Right lobe of liver (tissue), 6 donors: ENCODE measurements at regions not wholly inside any gene's neighbourhood (a gene's known extent, or its start where the extent isn't known, plus 50 kb on each side); places are given as distances from the start of the nearest gene placed in this dataset.

Source experiments
- ATAC-seq, 4 donors: fragments of 200-7000 bp; cut with Tn5 transposase; one replicate each; pipeline ENCODE4 v1.9.1; 2020; ENCODE audit warnings: mild to moderate bottlenecking in 4 of 4, moderate library complexity in 4 of 4
- DNase-seq, 3 donors: peaks; one replicate each; pipeline ENCODE4 v3.0.0-alpha.2; 2020
- H3K27ac ChIP-seq, 3 donors: fragments of 200-600 bp; one replicate each; pipeline ENCODE4 v1.8.0; 2022
- H3K27me3 ChIP-seq, 2 donors: fragments of 200-600 bp; one replicate each; pipeline ENCODE4 v1.8.0; 2022
- H3K36me3 ChIP-seq, 4 donors: fragments of 200-600 bp; sonication (generic) in 1 of 4; one replicate each; pipeline versions ENCODE4 v1.5.1 to v1.8.0; 2017 to 2022; ENCODE audit warnings: control low read depth in 1 of 4
- H3K4me1 ChIP-seq, 4 donors: fragments of 200-600 bp; sonication (generic) in 1 of 4; one replicate each; pipeline versions ENCODE4 v1.5.1 to v1.8.0; 2017 to 2022; ENCODE audit warnings: control low read depth in 1 of 4
- H3K4me3 ChIP-seq, 3 donors: fragments of 200-600 bp; one replicate each; pipeline ENCODE4 v1.8.0; 2022
- H3K9me3 ChIP-seq, 4 donors: fragments of 200-600 bp; sonication (generic) in 1 of 4; one replicate each; pipeline versions ENCODE4 v1.5.1 to v1.8.0; 2017 to 2022; ENCODE audit warnings: control low read depth in 1 of 4
- CTCF ChIP-seq, 4 donors: fragments of 200-600 bp in 3 of 4; fragments of 450-650 bp in 1 of 4; IDR thresholded peaks; one replicate each; pipeline versions ENCODE4 v1.5.1 to v1.8.0; 2016 to 2022; ENCODE audit warnings: antibody characterized with exemption in 4 of 4, mild to moderate bottlenecking in 2 of 4
- POLR2A ChIP-seq: fragments of 450-650 bp; IDR thresholded peaks from one replicate; pipeline ENCODE4 v1.6.1; 2017; ENCODE audit warnings: antibody characterized with exemption, mild to moderate bottlenecking
- WGBS: methylation state at CpG from one replicate; pipeline ENCODE4 v1.1.6; 2018; ENCODE audit warnings: low coverage, low lambda C conversion rate; ENCODE audit not compliant: insufficient coverage; ENCODE audit errors: missing lambda C conversion rate; 5-methylcytosine and 5-hydroxymethylcytosine counted together
- intact Hi-C, 2 donors: fragments of 100-400 bp; cut with DNase I; formaldehyde crosslinking; loops; one replicate each; pipeline versions ENCODE4 v1.11.2 to v1.14.1; 2022
- donor health status: DM: no; HTN: yes; CAD: no.
- donor health status: DM: no; HTN: no; CAD: no.
- donor health status: DM: no; HTN: no; CAD: no.
- donor health status: DM: no; HTN: yes; CAD: no.
- donor health status: DM: no; HTN: yes; CAD: no.

- WGBS: 38% methylated on average over 2 of the region's 6 CpGs
- H3K4me1 ChIP-seq: no peaks in the 10 kb centered on the region
- no peaks in the 10 kb centered on the region for H3K9me3 ChIP-seq
- TF ChIP-seq CTCF (IDR thresholded peaks at IDR 0.05) (no peak), POLR2A (no peak)
- H3K27ac ChIP-seq: no peak overlapping the region
- no peaks in the 10 kb centered on the region for H3K27me3 ChIP-seq
- ATAC-seq (no peak), DNase-seq (no peak)
- H3K4me3 ChIP-seq: no peak overlapping the region
- H3K36me3 ChIP-seq: no peaks in the 10 kb centered on the region
- intact Hi-C loops: no loop called here
These were observed 136.3 kb upstream of the SLC44A3 start for GRCh38 chr1:94683886-94684285.

- 62% methylated on average over 3 of the region's 3 CpGs for WGBS
- Histone ChIP-seq H3K27me3 (no peaks in the 10 kb centered on the region), H3K36me3 (no peaks in the 10 kb centered on the region), H3K27ac (no peak overlapping the region), H3K4me1 (no peaks in the 10 kb centered on the region), H3K9me3 (no peaks in the 10 kb centered on the region), H3K4me3 (no peak overlapping the region)
- ATAC-seq (no peak), DNase-seq (no peak)
- TF ChIP-seq CTCF (IDR thresholded peaks at IDR 0.05) (no peak), POLR2A (no peak)
- intact Hi-C loops: no loop called here
These were observed 138.4 kb upstream of the F3 start for GRCh38 chr1:94680039-94680377.

GRCh38 chr1:94679332-94680038 lies 137.9 kb upstream of the F3 start:
- ATAC-seq: no peak
- Histone ChIP-seq H3K27ac (no peak overlapping the region), H3K36me3 (no peaks in the 10 kb centered on the region), H3K9me3 (no peaks in the 10 kb centered on the region), H3K27me3 (no peaks in the 10 kb centered on the region), H3K4me1 (no peaks in the 10 kb centered on the region), H3K4me3 (no peak overlapping the region)
- intact Hi-C loops: no loop called here
- TF ChIP-seq CTCF (IDR thresholded peaks at IDR 0.05) (no peak), POLR2A (no peak)
- DNase-seq: no peak
- 100% methylated on average over 2 of the region's 4 CpGs for WGBS

- intact Hi-C loops: no loop called here
- Histone ChIP-seq H3K36me3 (no peaks in the 10 kb centered on the region), H3K27me3 (no peaks in the 10 kb centered on the region), H3K4me3 (no peak overlapping the region), H3K4me1 (no peaks in the 10 kb centered on the region), H3K27ac (no peak overlapping the region), H3K9me3 (no peaks in the 10 kb centered on the region)
- DNase-seq: no peak
- ATAC-seq: no peak
- TF ChIP-seq POLR2A: no peak
- TF ChIP-seq CTCF (IDR thresholded peaks at IDR 0.05): no peak
- 66% methylated on average over 8 of the region's 11 CpGs for WGBS
These were observed 136.8 kb upstream of the F3 start for GRCh38 chr1:94678202-94678848.
